Small intestine (tissue), 7 donors: ENCODE measurements at regions not wholly inside any gene's neighbourhood (a gene's known extent, or its start where the extent isn't known, plus 50 kb on each side); places are given as distances from the start of the nearest gene placed in this dataset.
A peak's percentile ranks its signal among the peaks of the same experiment; 100 is the strongest.

Experiments
- DNase-seq, 2 donors: peaks; one replicate each; pipeline versions ENCODE4 v3.0.0 to v3.0.0-alpha.2; 2013
- FAIRE-seq: peaks from 2 replicates; lab custom pipeline; 2012; peaks lifted over from hg19 to GRCh38; lab: Jason Lieb, UNC
- H3K27ac ChIP-seq, 3 donors: one replicate each; pipeline ENCODE4 v1.5.1; 2013; ENCODE audit warnings: low read length in 2 of 3, mild to moderate bottlenecking in 2 of 3, control low read depth in 1 of 3, inconsistent platforms in 1 of 3, low read depth in 1 of 3, moderate library complexity in 1 of 3
- H3K27me3 ChIP-seq, 3 donors: one replicate each; pipeline ENCODE4 v1.6.1; 2013; ENCODE audit warnings: low read length in 3 of 3, inconsistent platforms in 1 of 3; ENCODE audit not compliant: control insufficient read depth in 3 of 3, insufficient read depth in 3 of 3
- H3K36me3 ChIP-seq, 3 donors: one replicate each; pipeline ENCODE4 v1.6.1; 2013; ENCODE audit warnings: low read length in 3 of 3, inconsistent platforms in 1 of 3, low read depth in 1 of 3, mild to moderate bottlenecking in 1 of 3, moderate library complexity in 1 of 3; ENCODE audit not compliant: control insufficient read depth in 3 of 3, insufficient read depth in 2 of 3
- H3K4me1 ChIP-seq, 3 donors: one replicate each; pipeline ENCODE4 v1.6.1; 2013; ENCODE audit warnings: low read length in 2 of 3, inconsistent platforms in 1 of 3, low read depth in 1 of 3, mild to moderate bottlenecking in 1 of 3, moderate library complexity in 1 of 3; ENCODE audit not compliant: control insufficient read depth in 3 of 3, insufficient read depth in 2 of 3
- H3K4me3 ChIP-seq, 3 donors: one replicate each; pipeline ENCODE4 v1.5.1; 2013; ENCODE audit warnings: low read length in 3 of 3, control low read depth in 1 of 3, inconsistent platforms in 1 of 3, low read depth in 1 of 3, mild to moderate bottlenecking in 1 of 3, moderate library complexity in 1 of 3
- H3K9me3 ChIP-seq, 2 donors: one replicate each; pipeline ENCODE4 v1.6.1; 2013; ENCODE audit warnings: low read depth in 1 of 2, low read length in 1 of 2; ENCODE audit not compliant: control insufficient read depth in 2 of 2, insufficient read depth in 1 of 2
- WGBS, 3 donors: extraction: QIAGEN DNeasy Blood & Tissue Kit; methylation state at CpG; one replicate each; pipeline ENCODE4 v1.1.7; 2013; 5-methylcytosine and 5-hydroxymethylcytosine counted together
- donor health status: healthy with polysubstance abuse.
- donor health status: control.
- donor health status: control.
- donor health status: Bipolar disorder and iron deficiency.
- donor health status: healthy.

DNA sequence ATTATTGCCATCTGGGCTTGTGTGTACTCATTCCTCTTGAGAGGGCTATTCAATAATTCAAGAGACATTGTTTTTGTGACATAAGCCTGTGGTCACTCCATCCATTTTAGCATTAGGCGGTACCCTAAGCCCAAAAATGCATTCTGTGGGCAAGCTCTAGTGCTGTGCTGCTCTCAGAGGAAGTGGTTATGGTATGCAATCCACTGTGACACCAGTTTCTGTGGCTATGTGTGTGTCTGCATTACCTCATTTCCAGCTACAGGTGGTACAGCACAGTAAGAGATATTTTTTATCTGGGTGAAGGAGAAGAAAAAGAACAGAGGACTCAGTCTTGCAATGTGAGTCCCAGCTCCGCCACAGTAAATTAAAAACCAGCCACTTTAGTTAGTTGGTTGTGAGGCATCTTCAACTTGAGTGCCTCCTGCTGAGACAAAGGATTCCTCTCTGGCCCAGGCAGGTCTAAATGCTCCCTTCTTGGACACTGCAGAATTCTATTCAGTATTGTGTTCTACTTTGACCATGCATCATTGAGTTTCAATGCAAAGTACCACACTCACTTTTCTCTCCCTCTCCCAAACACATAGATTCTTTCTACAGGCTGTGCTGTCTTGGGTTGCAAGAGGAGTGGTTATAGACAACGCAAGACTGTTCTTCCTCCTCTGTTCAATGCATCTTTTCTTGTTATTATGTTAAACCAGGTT lies 777.8 kb upstream of the BRINP3 start:
- DNase-seq (no peak), FAIRE-seq (no peak)
- Histone ChIP-seq H3K4me1 (no peaks in the 10 kb centered on the region), H3K27ac (no peak overlapping the region), H3K27me3 (no peaks in the 10 kb centered on the region), H3K9me3 (peaks cover 0 to 5% of the 10 kb centered on the region in 2 donors), H3K36me3 (no peaks in the 10 kb centered on the region), H3K4me3 (no peak overlapping the region)
- WGBS, 3 donors, result 77 to 90% (median 86%) methylated on average over 3 of the region's 3 CpGs

DNA sequence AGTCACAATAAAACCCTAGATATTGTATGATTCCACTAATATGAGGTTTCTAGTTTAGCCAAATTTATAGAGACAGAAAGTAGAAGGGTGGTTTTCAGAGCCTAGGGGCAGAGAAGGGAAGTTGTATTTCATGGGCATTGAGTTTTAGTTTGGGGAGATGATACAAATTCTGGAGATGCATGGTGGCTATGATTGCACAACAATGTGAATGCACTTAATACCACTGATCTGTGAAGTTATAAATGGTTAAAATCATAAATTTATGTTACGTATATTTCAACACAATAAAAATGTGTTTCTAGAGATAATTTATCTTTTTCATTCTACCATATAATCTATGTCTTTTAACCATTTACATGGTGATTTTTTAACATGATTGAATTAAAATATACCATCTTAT lies 779.3 kb upstream of the BRINP3 start:
- Histone ChIP-seq H3K27ac (no peak overlapping the region), H3K4me1 (no peaks in the 10 kb centered on the region), H3K4me3 (no peak overlapping the region), H3K9me3 (peaks cover 0 to 5% of the 10 kb centered on the region in 2 donors), H3K36me3 (no peaks in the 10 kb centered on the region), H3K27me3 (no peaks in the 10 kb centered on the region)
- FAIRE-seq, result no peak
- no peak for DNase-seq
- WGBS, 3 donors, result 76 to 90% (median 82%) methylated on average over 1 of the region's 1 CpG

- Histone ChIP-seq H3K4me1 (no peaks in the 10 kb centered on the region), H3K27ac (no peak overlapping the region), H3K9me3 (peaks cover 0 to 5% of the 10 kb centered on the region in 2 donors), H3K36me3 (no peaks in the 10 kb centered on the region), H3K27me3 (no peaks in the 10 kb centered on the region), H3K4me3 (no peak overlapping the region)
- DNase-seq (no peak), FAIRE-seq (no peak)
- whole genome bisulfite sequencing, 3 donors, result 56 to 72% (median 62%) methylated on average over 1 of the region's 1 CpG
Observed at GRCh38 chr1:191260056-191260455, 782.4 kb upstream of the BRINP3 start.

DNA sequence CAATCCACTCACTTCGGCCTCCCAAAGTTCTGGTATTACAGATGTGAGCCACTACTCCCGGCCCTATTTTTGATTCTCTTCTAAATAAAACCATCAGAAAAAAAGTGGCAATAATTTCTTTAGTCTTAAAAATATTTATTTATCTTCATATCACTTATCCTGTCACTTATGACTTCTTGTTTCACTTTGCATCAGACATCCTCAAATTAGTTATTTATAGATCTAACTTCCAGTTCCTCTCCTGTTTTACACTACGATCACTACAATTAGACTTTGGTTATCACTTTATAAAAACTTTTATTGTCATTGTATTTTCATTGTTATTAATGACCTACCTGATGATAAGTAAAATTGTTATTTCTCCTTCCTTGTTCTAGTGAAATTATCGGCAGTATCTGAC lies 783.4 kb upstream of the BRINP3 start:
- no peak for DNase-seq
- Histone ChIP-seq H3K27ac (no peak overlapping the region), H3K36me3 (no peaks in the 10 kb centered on the region), H3K4me3 (no peak overlapping the region), H3K4me1 (no peaks in the 10 kb centered on the region), H3K9me3 (no peaks in the 10 kb centered on the region), H3K27me3 (no peaks in the 10 kb centered on the region)
- FAIRE-seq, result no peak
- WGBS, 3 donors, result 68 to 78% (median 74%) methylated on average over 4 of the region's 4 CpGs

- no peaks in the 10 kb centered on the region for H3K27me3 ChIP-seq
- no peak overlapping the region for H3K27ac ChIP-seq
- WGBS, 3 donors, result 85 to 93% (median 92%) methylated on average over 2 of the region's 2 CpGs
- H3K4me1 ChIP-seq, result no peaks in the 10 kb centered on the region
- DNase-seq, result no peak
- H3K36me3 ChIP-seq, result no peaks in the 10 kb centered on the region
- no peak for FAIRE-seq
- H3K9me3 ChIP-seq, result peaks cover 0 to 15% of the 10 kb centered on the region in 2 donors
- no peak overlapping the region for H3K4me3 ChIP-seq
Observed at GRCh38 chr1:191279266-191279800, 801.7 kb upstream of the BRINP3 start.

DNA sequence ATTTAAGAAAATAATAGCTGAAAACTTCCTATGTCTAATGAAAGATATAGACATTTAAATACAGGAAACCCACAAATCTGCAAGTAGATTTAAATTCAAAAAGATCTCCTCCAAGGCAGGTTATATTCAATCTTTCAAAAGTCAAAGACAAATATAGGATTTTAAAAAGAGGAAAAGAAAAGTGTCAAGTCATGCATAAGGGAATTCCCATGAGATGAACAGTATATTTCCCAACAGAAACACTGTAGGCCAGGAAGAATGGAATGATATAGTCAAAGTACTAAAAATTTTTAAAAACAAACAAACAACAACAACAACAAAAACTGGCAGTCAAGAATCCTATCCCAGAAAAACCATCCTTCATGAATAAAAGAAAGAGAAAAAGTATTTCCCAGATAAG lies 806.5 kb upstream of the BRINP3 start:
- H3K9me3 ChIP-seq, result peaks cover 0 to 15% of the 10 kb centered on the region in 2 donors
- FAIRE-seq, result no peak

DNA sequence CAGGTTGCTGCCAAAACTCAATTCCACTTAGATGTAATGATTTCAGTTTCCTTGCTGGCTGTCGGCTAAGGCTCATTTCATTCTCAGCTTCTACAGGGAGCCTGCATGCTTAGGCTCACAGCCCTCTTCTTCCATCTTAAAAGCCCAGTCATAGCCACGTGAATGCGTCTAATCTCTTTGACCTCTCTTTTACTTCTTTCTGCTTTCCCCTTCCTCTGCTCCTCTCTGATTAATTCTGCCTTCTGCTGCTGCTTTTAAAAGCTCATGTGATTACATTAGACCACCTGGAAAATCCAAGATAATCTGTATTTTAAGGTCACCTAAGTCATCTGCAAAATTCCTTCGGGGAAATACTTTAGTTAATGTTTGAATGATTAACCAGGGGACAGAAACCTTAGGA lies 812.8 kb upstream of the BRINP3 start:
- no peaks in the 10 kb centered on the region for H3K4me1 ChIP-seq
- no peak overlapping the region for H3K27ac ChIP-seq
- no peaks in the 10 kb centered on the region for H3K27me3 ChIP-seq
- DNase-seq (peak in 1 of 2 donors; percentile 30), FAIRE-seq (no peak)
- H3K9me3 ChIP-seq, result no peaks in the 10 kb centered on the region
- H3K4me3 ChIP-seq, result no peak overlapping the region
- no peaks in the 10 kb centered on the region for H3K36me3 ChIP-seq
- 20 to 34% (median 21%) methylated on average over 4 of the region's 4 CpGs for WGBS, 3 donors

More for the DNA sequence above, 806.5 kb upstream of the BRINP3 start:
- no peak overlapping the region for H3K27ac ChIP-seq
- H3K27me3 ChIP-seq, result no peaks in the 10 kb centered on the region
- no peak overlapping the region for H3K4me3 ChIP-seq
- H3K36me3 ChIP-seq, result no peaks in the 10 kb centered on the region
- H3K4me1 ChIP-seq, result no peaks in the 10 kb centered on the region
- DNase-seq, result no peak

GRCh38 chr1:191305370-191305769 lies 827.7 kb upstream of the BRINP3 start:
- no peak overlapping the region for H3K4me3 ChIP-seq
- peaks cover 0 to 21% of the 10 kb centered on the region in 2 donors for H3K9me3 ChIP-seq
- no peaks in the 10 kb centered on the region for H3K36me3 ChIP-seq
- DNase-seq (no peak), FAIRE-seq (no peak)
- H3K27ac ChIP-seq, result no peak overlapping the region
- no peaks in the 10 kb centered on the region for H3K27me3 ChIP-seq
- no peaks in the 10 kb centered on the region for H3K4me1 ChIP-seq
- 63 to 88% (median 68%) methylated on average over 1 of the region's 1 CpG for WGBS, 3 donors

DNA sequence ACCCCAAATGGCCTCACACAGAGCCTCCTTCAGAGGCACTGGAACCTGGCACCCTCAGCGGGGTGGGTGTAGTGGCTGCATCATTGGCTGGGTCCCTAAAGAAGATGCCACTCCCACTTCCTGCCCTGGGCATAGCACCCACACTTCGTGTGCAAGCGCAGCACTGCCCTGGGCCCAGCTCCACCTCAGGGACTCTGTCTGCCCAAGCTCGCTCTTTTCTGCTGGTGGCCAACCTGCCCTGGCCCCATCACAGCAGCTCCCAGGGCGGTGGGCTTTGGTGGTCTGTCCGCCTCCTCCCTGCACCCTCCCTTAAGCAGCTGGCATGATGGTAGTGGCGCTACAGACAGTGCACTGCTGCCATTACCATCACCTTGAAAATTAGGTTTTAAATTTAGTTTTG lies 829.3 kb upstream of the BRINP3 start:
- no peaks in the 10 kb centered on the region for H3K36me3 ChIP-seq
- whole genome bisulfite sequencing, 3 donors, result 70 to 89% (median 86%) methylated on average over 7 of the region's 7 CpGs
- H3K4me1 ChIP-seq, result no peaks in the 10 kb centered on the region
- FAIRE-seq (no peak), DNase-seq (no peak)
- H3K9me3 ChIP-seq, result peaks cover 0 to 21% of the 10 kb centered on the region in 2 donors
- no peaks in the 10 kb centered on the region for H3K27me3 ChIP-seq
- H3K27ac ChIP-seq, result no peak overlapping the region
- no peak overlapping the region for H3K4me3 ChIP-seq
